GM12878 (cell line): ENCODE measurements at regions not wholly inside any gene's neighbourhood (a gene's known extent, or its start where the extent isn't known, plus 50 kb on each side); places are given as distances from the start of the nearest gene placed in this dataset.

ENCODE experiments used
- CTCF ChIP-seq, 3 experiments: IDR thresholded peaks in 2 of 3; conservative IDR thresholded peaks in 1 of 3; 2 replicates each; pipeline ENCODE4 v1.5.1; 2011; ENCODE audit warnings: low read depth in 3 of 3, low read length in 3 of 3, mild to moderate bottlenecking in 3 of 3, control low read depth in 2 of 3, moderate library complexity in 2 of 3, inconsistent platforms in 1 of 3, mixed read lengths in 1 of 3; ENCODE audit not compliant: control insufficient read depth in 2 of 3, insufficient read depth in 1 of 3; ENCODE audit errors: extremely low read depth in 1 of 3
- TF ChIP-seq, protein P1 (sequence below): fragments of 450-650 bp; IDR thresholded peaks from 2 replicates; pipeline ENCODE4 v1.6.1; 2017; ENCODE audit warnings: low read depth, mild to moderate bottlenecking, moderate library complexity
- TF ChIP-seq, protein P2 (sequence below): IDR thresholded peaks from 2 replicates; pipeline ENCODE4 v1.6.1; 2012; ENCODE audit warnings: low read depth, low read length, improper control_type of control experiment

- no peak for TF ChIP-seq CTCF (IDR thresholded peaks at IDR 0.05 in 2 of 3, conservative IDR thresholded peaks at IDR 0.05 in 1 of 3; ENCODE audit: control insufficient read depth in 2 of 3, extremely low read depth in 1 of 3, insufficient read depth in 1 of 3, low read depth in 3 of 3, low read length in 3 of 3)
- TF ChIP-seq, protein P1, sequence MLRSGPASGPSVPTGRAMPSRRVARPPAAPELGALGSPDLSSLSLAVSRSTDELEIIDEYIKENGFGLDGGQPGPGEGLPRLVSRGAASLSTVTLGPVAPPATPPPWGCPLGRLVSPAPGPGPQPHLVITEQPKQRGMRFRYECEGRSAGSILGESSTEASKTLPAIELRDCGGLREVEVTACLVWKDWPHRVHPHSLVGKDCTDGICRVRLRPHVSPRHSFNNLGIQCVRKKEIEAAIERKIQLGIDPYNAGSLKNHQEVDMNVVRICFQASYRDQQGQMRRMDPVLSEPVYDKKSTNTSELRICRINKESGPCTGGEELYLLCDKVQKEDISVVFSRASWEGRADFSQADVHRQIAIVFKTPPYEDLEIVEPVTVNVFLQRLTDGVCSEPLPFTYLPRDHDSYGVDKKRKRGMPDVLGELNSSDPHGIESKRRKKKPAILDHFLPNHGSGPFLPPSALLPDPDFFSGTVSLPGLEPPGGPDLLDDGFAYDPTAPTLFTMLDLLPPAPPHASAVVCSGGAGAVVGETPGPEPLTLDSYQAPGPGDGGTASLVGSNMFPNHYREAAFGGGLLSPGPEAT: no peak
- TF ChIP-seq, protein P2, sequence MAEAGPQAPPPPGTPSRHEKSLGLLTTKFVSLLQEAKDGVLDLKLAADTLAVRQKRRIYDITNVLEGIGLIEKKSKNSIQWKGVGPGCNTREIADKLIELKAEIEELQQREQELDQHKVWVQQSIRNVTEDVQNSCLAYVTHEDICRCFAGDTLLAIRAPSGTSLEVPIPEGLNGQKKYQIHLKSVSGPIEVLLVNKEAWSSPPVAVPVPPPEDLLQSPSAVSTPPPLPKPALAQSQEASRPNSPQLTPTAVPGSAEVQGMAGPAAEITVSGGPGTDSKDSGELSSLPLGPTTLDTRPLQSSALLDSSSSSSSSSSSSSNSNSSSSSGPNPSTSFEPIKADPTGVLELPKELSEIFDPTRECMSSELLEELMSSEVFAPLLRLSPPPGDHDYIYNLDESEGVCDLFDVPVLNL: no peak
Observed at GRCh38 chr5:104472811-104473210, 910.2 kb upstream of the NUDT12 start.
